Pancreas (tissue), 10 donors: ENCODE measurements at regions not wholly inside any gene's neighbourhood (a gene's known extent, or its start where the extent isn't known, plus 50 kb on each side); places are given as distances from the start of the nearest gene placed in this dataset.

Experiments used
- ATAC-seq, 4 donors: fragments of 200-7000 bp; cut with Tn5 transposase; one replicate each; pipeline versions ENCODE4 v1.8.0 to v1.9.1; 2020; ENCODE audit warnings: mild to moderate bottlenecking in 4 of 4, moderate library complexity in 4 of 4
- DNase-seq, 6 donors: peaks; one replicate each; pipeline ENCODE4 v3.0.0-alpha.2; 2020
- FAIRE-seq: peaks from 2 replicates; lab custom pipeline; 2012; peaks lifted over from hg19 to GRCh38; lab: Jason Lieb, UNC
- H3K27ac ChIP-seq, 4 donors: fragments of 200-600 bp; sonication (generic); 1 replicate in 3 of 4; 2 replicates in 1 of 4; pipeline versions ENCODE4 v1.5.0 to v1.8.0; 2020
- H3K27me3 ChIP-seq, 4 donors: fragments of 200-600 bp; one replicate each; pipeline ENCODE4 v1.8.0; 2021
- H3K36me3 ChIP-seq, 3 donors: fragments of 200-600 bp; sonication (generic) in 1 of 3; one replicate each; pipeline versions ENCODE4 v1.5.0 to v1.8.0; 2020 to 2021
- H3K4me1 ChIP-seq, 3 donors: fragments of 200-600 bp; one replicate each; pipeline ENCODE4 v1.8.0; 2021
- H3K4me3 ChIP-seq, 4 donors: fragments of 200-600 bp; sonication (generic) in 2 of 4; one replicate each; pipeline versions ENCODE4 v1.5.0 to v1.8.0; 2020 to 2021
- H3K9me3 ChIP-seq, 4 donors: fragments of 200-600 bp; one replicate each; pipeline ENCODE4 v1.8.0; 2021
- WGBS, 2 donors: extraction: QIAGEN DNeasy Blood & Tissue Kit; methylation state at CpG; one replicate each; pipeline ENCODE4 v1.1.7; 2013; 5-methylcytosine and 5-hydroxymethylcytosine counted together
- intact Hi-C, 3 donors: fragments of 100-400 bp; cut with DNase I; formaldehyde crosslinking; loops; one replicate each; pipeline versions ENCODE4 v1.11.1 to v1.14.2; 2022
- TF ChIP-seq, protein P1 (sequence below), 4 donors: fragments of 200-600 bp; sonication (generic) in 3 of 4; IDR thresholded peaks; one replicate each; pipeline versions ENCODE4 v1.5.0 to v1.8.0; 2021; ENCODE audit warnings: antibody characterized with exemption in 4 of 4
- donor health status: healthy with polysubstance abuse.
- donor health status: DM: no; HTN: no; CAD: no; lungs with moderate emphysema.
- donor health status: DM: no; HTN: no; CAD: no.
- donor health status: control.
- donor health status: control.
- donor health status: Bipolar disorder and iron deficiency.
- donor health status: DM: yes; HTN: yes; CAD: no.
- donor health status: DM: no; HTN: no; CAD: no.
- donor health status: DM: no; HTN: no; CAD: no.
- donor health status: DM: yes; HTN: yes; CAD: no.

- intact Hi-C loops, result no loop called here
- TF ChIP-seq, protein P1, sequence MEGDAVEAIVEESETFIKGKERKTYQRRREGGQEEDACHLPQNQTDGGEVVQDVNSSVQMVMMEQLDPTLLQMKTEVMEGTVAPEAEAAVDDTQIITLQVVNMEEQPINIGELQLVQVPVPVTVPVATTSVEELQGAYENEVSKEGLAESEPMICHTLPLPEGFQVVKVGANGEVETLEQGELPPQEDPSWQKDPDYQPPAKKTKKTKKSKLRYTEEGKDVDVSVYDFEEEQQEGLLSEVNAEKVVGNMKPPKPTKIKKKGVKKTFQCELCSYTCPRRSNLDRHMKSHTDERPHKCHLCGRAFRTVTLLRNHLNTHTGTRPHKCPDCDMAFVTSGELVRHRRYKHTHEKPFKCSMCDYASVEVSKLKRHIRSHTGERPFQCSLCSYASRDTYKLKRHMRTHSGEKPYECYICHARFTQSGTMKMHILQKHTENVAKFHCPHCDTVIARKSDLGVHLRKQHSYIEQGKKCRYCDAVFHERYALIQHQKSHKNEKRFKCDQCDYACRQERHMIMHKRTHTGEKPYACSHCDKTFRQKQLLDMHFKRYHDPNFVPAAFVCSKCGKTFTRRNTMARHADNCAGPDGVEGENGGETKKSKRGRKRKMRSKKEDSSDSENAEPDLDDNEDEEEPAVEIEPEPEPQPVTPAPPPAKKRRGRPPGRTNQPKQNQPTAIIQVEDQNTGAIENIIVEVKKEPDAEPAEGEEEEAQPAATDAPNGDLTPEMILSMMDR (IDR thresholded peaks at IDR 0.05), result no peak
- FAIRE-seq, result no peak
Observed at GRCh38 chr1:113007706-113008364, 51.8 kb upstream of the SLC16A1 start.

DNA sequence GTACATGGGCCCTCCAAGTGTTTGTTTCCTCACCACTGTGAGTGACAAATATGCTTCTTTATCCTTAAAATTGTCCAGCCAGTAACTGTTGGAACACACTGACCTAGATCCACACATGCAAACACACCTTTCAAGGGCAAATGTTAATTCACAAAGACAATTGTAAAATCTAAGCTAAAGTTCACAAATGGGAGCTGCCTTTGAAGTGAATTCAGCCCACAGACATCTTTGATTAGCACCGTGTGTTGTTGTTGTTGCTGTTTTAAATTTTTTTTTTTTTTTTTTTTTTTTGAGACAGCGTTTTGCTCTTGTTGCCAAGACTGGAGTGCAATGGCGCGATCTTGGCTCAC is 52.3 kb upstream of the SLC16A1 start:
- Histone ChIP-seq H3K4me3 (no peak overlapping the region), H3K27me3 (no peaks in the 10 kb centered on the region), H3K36me3 (no peaks in the 10 kb centered on the region), H3K9me3 (no peaks in the 10 kb centered on the region), H3K4me1 (peaks cover 0 to 8% (median 0%) of the 10 kb centered on the region in 3 donors), H3K27ac (no peak overlapping the region)
- FAIRE-seq (no peak), DNase-seq (no peak), ATAC-seq (no peak)
- 82 to 87% methylated on average over 4 of the region's 4 CpGs for whole genome bisulfite sequencing, 2 donors
- intact Hi-C loops, result no loop called here
- TF ChIP-seq, protein P1 (IDR thresholded peaks at IDR 0.05), result no peak

More at GRCh38 chr1:113007706-113008364, 51.8 kb upstream of the SLC16A1 start:
- DNase-seq (no peak), ATAC-seq (no peak)
- Histone ChIP-seq H3K9me3 (no peaks in the 10 kb centered on the region), H3K27me3 (no peaks in the 10 kb centered on the region), H3K36me3 (no peaks in the 10 kb centered on the region), H3K4me3 (no peak overlapping the region), H3K27ac (no peak overlapping the region), H3K4me1 (peaks cover 0 to 8% (median 0%) of the 10 kb centered on the region in 3 donors)
- 92 to 97% methylated on average over 2 of the region's 2 CpGs for WGBS, 2 donors

DNA sequence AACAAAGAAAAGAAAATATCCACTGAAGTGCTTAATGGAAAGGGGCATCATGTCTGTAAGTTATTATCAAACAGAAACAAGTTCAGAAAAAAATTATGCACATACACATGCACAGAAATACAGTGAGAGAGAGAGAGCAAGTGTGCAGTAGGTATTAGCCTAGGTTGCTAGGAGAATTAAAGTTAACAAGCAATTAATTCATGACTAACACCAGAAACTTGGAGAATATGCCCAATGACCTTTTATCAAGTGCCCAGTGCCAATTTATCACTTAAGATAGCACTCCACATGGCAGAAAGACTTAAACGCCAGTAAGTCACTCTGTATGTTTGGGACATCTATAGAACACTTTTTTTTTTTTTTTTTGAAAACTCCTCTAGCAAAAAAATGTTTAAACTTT is 56.2 kb upstream of the SLC16A1 start:
- peak in 2 of 4 donors; percentile 30 to 34 for ATAC-seq
- H3K27ac ChIP-seq, result no peak overlapping the region
- no peak for FAIRE-seq
- DNase-seq, result no peak
- H3K4me1 ChIP-seq, result no peaks in the 10 kb centered on the region
- intact Hi-C loops, result no loop called here
- no peaks in the 10 kb centered on the region for H3K27me3 ChIP-seq
- TF ChIP-seq, protein P1 (IDR thresholded peaks at IDR 0.05), result no peak
- H3K9me3 ChIP-seq, result no peaks in the 10 kb centered on the region
- H3K36me3 ChIP-seq, result no peaks in the 10 kb centered on the region
- H3K4me3 ChIP-seq, result no peak overlapping the region
- 32 to 43% methylated on average over 1 of the region's 1 CpG for WGBS, 2 donors

- ATAC-seq (peak in 1 of 4 donors; percentile 22), DNase-seq (no peak), FAIRE-seq (no peak)
- Histone ChIP-seq H3K27ac (no peak overlapping the region), H3K36me3 (no peaks in the 10 kb centered on the region), H3K27me3 (no peaks in the 10 kb centered on the region), H3K4me3 (no peak overlapping the region), H3K4me1 (no peaks in the 10 kb centered on the region), H3K9me3 (no peaks in the 10 kb centered on the region)
- intact Hi-C loops, result no loop called here
- TF ChIP-seq, protein P1 (IDR thresholded peaks at IDR 0.05), result no peak
- 31 to 33% methylated on average over 2 of the region's 2 CpGs for WGBS, 2 donors
Observed at GRCh38 chr1:113013823-113014222, 57.8 kb upstream of the SLC16A1 start.

GRCh38 chr1:113014508-113014907 is 58.5 kb upstream of the LRIG2 start:
- Histone ChIP-seq H3K27ac (no peak overlapping the region), H3K4me1 (no peaks in the 10 kb centered on the region), H3K9me3 (no peaks in the 10 kb centered on the region), H3K4me3 (no peak overlapping the region), H3K27me3 (no peaks in the 10 kb centered on the region), H3K36me3 (no peaks in the 10 kb centered on the region)
- intact Hi-C loops, result no loop called here
- no peak for DNase-seq
- WGBS, 2 donors, result 95 to 99% methylated on average over 4 of the region's 4 CpGs
- ATAC-seq, result no peak
- TF ChIP-seq, protein P1 (IDR thresholded peaks at IDR 0.05), result no peak
- FAIRE-seq, result no peak
